HG03066 (cell line): ENCODE measurements at regions not wholly inside any gene's neighbourhood (a gene's known extent, or its start where the extent isn't known, plus 50 kb on each side); places are given as distances from the start of the nearest gene placed in this dataset.
"Not testable (repeated sequence)": the region's sequence is repeated elsewhere in the genome, so short reads cannot be mapped to it uniquely, and the experiment has no call there.

Source experiments
- ATAC-seq: cut with Tn5 transposase; IDR thresholded peaks from one replicate; pipeline ENCODE4 v1.9.1; 2021; ENCODE audit warnings: low read depth; ENCODE audit not compliant: unreplicated experiment

DNA sequence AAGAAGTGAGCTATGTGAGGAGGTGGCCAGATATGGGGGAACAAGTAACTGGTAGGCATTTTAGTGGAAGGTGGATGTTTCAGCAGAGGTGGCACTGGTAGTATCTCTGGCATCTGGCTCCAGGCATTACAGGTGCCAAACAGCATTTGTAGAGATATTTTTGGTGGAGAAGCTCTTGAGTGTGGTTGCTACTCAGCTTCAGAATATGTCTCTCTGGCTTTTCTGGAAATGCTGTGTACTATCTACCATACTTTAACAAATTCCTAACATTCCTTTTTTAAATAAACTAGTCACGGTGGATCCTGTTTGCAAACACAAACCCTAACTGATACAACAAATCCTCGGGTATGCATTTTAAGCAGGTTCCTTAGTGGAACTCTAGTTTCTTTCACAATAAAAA, 128.0 kb downstream of the BARX2 start:
- no peak for ATAC-seq

DNA sequence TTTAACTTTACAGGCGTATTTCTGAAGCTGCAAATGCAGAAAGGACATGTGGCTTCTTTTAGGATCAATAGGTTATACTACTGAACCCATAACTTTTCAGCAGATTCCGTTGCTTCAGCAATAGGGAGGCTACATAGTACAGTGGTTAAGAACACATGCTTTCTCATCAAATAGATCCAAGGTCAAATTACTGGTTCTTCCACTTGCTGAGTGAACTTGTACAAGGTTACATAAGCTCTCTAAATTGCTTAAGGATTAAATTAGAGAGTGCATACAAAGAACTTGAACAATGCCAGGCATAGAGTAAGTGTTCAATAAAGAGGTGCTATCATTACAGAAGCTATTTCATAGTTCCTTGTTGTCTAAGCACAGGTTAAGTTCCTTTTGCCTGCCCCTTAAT, 129.6 kb downstream of the BARX2 start:
- no peak for ATAC-seq

DNA sequence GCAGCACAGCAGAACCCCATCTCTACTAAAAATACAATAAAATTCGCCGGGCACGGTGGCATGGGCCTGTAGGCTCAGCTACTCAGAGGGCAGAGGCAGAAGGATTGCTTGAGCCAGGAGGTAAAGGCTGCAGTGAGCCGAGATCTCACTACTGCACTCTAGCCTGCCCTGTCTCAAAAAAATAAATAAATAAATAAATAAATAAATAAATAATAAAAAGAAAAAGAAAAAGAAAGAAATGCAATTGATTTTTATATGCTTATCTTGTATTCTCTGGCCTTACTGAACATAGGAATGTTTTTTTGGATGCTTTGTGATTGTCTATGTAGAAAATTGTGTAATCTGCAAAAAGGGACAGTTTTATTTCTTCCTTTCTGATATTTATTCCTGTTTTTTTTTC, 132.5 kb downstream of the BARX2 start:
- no peak for ATAC-seq

DNA sequence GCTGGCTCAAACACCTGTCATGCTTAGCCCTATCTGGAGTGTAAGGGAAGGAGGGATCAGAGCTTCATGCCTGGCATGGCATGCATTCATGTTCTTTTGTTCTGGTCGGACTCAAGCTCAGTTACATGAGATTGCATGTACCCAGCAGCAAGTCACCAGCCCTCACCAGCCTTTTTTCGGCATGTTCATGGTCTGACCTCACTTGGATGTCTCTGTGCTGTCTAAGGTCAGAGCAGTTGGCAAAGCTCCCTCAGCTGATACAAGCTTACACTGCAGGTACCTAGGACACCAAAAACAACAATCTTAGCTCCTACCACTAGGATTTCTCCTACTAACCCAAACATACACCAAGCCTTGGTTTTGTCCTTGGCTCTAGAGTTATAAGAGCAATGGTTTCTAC, 152.6 kb downstream of the BARX2 start:
- no peak for ATAC-seq

DNA sequence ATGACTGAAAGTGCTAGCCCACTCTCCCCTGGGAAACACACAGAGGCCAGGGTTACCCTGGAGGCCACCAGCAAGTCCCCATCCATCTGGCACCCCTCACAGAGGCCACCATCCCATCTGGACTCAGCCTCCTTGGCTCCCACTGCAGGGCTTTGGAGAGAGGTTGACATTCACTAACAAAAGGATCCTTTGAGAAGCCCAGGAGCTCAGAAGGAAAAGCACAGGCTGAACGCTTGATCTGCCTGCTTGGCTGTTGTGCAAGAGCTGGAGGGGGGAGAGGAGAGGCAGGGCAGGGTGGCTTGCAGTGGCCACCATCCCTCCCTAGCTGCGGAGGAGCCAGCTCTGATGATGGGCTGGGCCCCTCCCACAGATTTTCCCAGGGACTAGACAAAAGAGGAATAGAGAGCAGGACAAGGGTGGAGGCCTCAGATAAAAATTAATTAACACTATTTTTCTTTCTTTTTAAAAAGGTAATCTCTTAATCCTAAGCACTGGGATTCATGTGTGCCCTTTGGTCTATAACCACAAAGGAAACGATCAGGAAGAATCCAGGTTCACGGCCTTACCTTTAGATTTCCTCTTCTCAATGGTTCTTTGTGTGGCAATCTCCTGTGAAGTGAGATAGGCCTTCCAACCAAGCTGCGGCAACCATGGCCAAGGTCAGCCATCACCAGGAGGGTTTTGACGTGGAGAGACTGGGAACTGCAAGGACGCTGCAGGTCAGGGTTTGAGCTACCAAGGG, 154.7 kb downstream of the BARX2 start:
- no peak for ATAC-seq

DNA sequence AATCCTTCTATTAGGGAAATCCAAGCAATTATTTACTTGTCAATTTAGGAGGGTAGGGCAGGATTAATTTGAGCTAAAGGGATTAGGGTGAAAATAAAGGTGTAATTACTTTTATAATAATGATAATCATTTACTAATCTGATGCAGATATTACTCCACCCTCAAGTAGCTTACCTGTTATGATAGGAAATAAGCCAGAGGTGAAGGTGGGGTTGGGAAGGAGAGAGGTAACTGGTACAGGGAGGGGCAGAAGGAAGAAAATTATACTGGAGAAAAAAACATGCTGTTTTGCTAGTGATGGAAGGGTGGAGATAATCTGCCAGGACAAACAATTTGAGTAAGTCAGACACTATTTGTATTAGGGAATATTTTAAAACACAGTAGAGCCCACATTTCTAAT, 157.7 kb downstream of the BARX2 start:
- ATAC-seq, result no peak

DNA sequence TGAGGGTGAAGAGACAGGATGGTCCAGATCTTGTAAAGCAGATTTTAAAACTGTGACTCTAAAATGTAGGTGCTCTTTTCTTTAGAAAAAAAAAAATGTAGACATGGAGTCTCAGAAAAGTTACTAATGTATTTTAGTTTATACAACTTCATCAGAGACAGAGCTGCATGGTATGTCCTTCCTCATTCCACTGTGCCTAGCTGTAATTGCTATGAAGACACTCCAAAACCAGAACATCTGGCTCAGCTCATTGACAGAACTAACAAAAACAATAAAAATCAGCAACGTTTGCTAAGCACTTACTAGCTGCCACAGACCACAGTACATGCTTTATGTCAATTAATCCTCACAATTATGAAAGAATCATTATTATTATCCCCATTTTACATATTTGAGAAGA, 160.7 kb downstream of the BARX2 start:
- no peak for ATAC-seq

DNA sequence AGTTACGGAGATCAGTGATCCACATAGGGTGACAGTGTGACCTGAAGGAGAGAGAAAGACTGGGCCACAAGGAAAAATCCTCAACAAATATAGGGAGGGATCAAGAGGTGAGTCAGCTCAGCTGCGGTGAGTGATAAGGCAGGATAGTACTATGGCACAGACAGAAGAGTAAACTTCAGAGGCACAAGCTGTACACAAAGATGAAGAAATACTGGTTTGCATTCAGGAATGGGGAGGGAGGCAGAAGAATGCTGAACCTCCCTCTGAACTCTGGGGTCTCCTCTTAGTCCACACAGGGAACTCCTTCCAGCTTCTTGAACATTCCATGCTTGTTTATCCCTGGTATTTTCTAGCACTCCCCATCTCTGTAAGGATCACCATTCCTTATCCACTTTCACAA, 162.7 kb downstream of the BARX2 start:
- no peak for ATAC-seq

DNA sequence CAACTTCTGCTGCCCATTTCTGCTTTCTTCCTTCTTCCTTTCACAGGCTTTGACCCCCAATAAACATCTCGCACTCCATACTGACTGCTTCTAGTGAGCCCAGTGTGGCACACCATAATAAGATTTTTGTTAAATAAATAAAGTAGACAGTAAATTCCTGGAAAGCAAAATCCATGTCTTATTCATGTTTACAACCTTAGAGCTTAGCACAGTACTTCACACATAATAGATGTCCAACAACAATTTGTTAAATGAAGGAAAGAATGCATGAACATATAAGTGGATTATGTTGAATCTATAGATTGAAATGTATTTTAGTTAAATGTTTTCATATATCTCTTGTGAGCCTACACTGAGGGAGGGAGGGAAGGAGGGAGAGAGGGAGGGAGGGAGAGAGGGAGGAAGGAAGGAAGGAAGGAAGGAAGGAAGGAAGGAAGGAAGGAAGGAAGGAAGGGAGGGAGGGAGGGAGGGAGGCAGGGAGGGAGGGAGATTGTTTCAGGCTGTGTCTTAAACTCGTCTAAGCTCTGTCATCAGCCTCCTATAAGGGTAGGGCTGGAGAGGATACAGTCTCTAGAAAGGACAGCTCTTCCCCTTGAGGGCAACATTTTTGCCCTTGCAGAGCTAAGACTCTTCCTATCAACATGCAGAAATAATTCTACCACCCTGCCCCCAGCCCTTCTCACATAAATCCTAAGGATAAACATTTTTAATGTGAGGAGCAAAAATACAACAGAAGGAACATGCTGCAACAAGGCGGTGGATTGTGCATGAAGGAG, 168.1 kb downstream of the BARX2 start:
- no peak for ATAC-seq

DNA sequence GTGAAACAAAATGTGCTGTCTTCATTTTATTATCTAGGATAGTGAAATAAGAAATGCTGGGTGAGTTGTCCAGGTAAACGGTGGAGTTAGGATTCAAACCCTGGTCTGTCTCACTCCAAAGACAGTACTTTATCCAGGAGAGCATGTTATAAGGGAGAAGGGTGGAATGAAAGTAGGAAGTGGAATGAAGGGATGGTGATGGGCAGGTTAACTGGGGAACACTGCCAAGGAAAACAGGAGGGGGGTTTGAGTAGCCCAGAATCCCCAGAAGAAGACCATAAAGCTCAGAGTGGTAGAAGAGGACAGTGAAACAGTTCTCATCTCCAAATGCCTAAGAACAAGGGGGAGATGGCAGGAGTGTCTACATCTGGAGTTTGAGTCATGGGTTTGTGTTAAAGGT, 169.0 kb downstream of the BARX2 start:
- no peak for ATAC-seq

DNA sequence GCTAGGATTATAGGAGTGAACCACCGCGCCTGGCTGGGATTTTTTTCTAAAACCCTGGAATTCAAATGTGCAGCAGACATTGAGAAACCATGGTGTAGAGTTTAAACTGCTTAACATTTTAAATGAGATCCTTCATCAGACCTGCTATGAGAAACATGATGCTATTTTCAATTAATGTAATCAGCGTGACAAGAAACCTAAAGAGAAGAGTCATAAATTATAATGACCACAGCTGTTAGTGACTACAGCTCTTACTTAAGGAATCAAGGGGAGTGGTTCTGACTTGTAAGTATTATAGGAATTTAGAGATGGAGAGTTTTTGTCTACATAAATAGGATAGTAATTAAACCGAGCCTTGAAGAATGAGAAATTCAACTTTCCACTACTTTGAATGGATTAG, 170.6 kb downstream of the BARX2 start:
- ATAC-seq, result no peak

DNA sequence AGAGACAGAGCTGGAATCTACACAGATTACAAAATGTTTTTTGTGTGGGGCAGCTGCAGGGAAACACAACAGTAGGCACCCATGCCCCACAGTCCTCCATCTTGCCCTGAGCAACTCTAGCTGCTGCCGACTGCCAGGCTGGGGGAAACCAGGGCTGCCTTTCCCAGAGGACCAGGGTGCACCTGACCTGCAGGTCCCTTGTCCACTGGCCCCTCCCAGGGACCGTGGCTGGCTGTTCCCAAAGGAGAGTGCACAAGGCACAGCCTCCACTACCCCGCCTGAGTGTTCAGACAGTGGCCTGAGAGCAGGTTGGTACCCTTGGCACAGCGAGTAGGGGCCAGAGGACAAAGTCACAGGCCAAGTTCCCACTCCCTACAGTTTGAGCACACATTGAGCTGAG, 181.8 kb downstream of the BARX2 start:
- ATAC-seq, result no peak

DNA sequence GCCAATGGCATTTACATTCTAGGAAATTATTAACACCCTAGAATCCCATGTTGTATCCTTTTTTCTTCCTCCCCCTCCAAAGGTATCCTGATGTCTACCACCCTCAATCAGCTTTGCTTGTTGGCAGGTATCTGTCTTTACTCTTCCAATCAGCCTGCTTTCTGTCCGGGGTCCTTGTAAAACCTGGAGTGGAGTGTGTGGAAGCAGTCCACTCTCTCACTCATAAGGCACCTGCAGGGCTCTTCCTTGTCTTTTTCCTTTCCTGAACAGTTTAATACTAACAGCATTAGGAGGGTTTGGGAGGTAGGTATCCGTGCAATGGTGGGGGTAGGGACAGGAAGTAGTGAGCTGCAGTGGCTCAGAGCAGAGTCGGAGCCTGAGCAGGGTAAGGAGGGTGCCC, 193.4 kb downstream of the BARX2 start:
- no peak for ATAC-seq

DNA sequence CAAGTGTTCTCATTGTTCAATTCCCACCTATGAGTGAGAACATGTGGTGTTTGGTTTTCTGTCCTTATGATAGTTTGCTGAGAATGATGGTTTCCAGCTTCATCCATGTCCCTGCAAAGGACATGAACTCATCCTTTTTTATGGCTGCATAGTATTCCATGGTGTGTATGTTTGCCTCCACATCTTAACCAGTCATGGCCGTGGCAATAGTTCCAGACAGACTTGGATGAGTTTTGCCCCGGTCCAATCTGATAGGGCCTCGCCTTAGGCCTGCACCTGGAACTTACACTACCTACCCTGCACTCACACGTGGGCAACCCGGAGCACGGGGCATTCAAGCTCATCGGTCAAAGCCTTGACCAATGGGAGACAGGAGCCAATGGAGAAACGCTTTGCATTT, 197.0 kb downstream of the BARX2 start:
- ATAC-seq, result not testable (repeated sequence)

DNA sequence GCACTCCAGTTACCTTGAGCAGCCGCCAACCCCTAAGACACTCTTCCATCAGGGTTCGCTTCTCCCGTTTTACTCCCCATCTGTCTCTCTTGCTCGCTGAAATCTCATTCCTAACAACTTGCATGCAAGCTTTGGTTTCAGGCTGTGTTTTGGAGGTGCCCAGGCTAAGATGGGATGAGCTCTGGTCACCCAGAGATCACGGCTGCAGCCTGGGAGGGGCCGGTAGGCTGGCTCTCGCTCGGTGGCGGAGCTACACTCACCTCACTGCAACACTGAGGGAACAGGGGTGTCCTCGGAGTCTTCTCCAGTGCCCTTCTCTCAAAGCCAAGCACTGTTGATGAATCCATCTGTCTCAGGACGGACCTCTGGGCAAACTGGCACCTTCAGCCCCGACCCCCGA, 197.5 kb downstream of the BARX2 start:
- ATAC-seq, result no peak

DNA sequence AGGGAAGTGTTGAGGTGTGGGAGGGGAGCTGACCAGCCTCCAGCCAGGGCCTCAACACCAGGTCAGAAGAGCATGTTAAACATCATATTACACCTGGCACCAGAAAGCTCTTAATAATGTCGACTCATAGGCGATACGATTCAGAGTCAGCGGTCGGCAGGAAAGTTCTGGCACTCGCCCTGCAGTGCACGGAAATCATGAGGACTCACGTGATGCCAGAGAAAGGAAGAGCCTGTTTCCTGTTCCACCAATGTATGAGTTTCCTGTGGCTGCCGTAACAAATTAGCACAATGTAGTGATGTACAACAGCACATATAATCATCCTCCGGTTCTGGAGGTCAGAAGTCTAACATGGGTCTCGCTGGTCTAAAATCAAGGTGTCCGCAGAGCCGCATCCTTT, 198.8 kb downstream of the BARX2 start:
- no peak for ATAC-seq

DNA sequence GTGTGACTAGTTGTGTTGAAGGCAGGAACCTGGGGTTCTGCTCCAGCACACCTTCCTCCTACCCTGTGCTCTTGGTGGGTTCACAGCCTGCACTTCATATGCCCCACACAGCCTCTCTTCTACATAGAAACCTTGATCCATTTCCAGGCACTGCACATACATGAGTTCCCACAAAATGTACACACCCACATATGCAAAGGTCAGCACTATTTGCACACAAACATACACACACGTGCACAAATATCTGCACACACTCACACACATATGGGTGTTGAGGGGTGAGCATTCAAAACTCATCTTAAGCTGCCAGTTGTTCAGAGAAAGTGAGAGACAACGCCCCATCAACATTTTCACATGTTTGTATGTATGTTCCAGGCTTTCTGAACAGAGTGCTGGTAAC, 201.0 kb downstream of the BARX2 start:
- ATAC-seq, result no peak

DNA sequence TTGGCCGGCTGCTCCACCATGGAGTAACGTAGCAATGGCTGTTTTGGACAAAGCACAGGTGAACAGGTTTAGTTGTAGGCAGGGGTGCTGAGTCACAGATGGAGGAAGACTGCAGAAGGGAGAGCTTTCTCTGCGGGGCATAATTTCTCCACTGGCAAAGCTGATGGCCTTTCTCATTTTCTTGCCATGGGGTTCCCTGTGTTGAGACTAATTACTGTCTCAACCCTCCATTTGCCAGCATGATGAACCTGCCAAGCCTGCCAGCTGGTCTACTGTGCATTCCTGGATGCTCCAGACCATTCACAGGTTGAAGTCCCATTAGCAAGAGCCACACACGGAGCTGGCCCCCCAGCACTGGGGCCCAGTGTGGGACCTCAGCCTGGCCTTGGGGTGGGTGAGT, 202.4 kb downstream of the BARX2 start:
- ATAC-seq, result no peak

DNA sequence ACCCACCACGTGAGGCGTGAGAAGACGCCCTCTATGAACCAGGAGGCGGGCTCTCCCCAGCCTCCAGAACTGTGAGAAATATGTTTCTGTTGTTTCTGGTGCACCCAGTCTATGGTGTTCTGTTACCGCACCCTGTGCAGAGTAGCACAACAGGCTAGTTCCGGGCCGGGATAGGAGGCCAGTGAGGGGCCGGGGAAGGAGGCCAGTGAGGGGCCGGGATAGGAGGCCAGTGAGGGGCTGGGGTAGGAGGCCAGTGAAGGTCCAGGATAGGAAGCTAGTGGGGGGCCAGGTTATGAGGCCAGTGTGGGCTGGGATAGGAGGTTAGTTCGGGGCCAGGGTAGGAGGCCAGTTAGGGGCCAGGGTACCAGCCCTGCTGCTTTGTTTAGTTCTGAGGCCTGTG, 204.6 kb downstream of the BARX2 start:
- ATAC-seq, result no peak

DNA sequence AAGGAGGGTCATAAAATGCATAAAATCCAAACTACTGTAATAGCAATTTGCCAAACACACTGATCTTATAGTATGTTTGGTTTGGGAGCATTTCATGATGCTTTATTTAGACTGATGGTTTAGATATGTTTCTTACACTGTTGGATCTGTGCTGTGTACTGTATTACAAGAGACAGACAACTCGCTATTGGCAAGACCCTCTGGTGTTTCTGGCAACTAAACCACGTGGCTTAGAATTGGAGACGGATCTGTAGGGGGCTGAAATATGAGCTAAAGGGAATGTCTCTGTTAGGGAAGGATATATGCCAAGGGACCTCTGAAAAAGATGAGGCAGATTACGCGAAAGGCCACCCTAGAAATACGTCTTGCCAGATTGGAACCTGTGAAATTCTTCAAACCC, 208.7 kb downstream of the BARX2 start:
- no peak for ATAC-seq

DNA sequence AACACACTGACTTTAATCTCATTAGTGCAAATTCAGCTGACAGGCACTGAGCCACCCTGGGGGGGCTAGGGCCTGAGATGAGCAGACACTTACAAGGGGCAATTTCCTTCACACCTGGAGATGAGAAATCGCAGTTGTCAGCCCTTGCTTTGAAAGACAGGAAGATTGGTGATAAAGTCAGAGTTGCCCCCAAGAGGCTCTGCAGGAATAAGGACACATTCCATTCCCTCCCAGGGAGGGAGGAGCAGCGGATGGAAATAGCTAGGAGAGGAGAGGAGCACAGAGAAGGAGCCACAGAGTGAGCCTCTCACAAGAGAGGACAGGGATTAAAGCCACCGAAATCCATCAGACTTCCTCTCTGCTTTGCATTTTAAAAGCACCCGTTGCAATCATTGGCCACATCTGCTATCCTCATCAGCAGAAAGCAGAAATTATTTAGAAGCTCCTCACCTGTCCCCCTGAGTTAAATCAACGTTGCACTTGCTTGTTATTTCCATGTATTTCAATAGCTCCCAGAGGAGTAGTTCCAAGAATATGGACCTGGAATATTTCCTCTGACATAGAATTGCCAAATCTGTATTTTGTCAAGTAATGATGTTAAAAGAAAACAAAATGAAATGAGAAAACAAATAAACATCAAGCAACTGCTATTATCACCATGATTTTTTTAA, 213.7 kb downstream of the BARX2 start:
- no peak for ATAC-seq
